ENCODE measurements at regions not wholly inside any gene's neighbourhood (a gene's known extent, or its start where the extent isn't known, plus 50 kb on each side); places are given as distances from the start of the nearest gene placed in this dataset.

GRCh38 chr7:9891056-9891455 lies 1082.6 kb upstream of the PHF14 start:
- Histone ChIP-seq H3K27ac (no peak overlapping the region), H3K9me3 (ENCODE audit: low read depth) (no peaks in the 10 kb centered on the region), H2AFZ (replicated peaks) (no peak overlapping the region), H3K36me3 (no peaks in the 10 kb centered on the region), H3F3A (ENCODE audit: low read depth) (no peaks in the 10 kb centered on the region), H3K4me2 (no peak overlapping the region), H3K27me3 (no peaks in the 10 kb centered on the region), H3K79me2 (ENCODE audit: low read depth) (no peaks in the 10 kb centered on the region), H3K9ac (no peak overlapping the region), H4K20me1 (ENCODE audit: low read depth) (no peaks in the 10 kb centered on the region), H3K4me1 (no peaks in the 10 kb centered on the region), H3K4me3 (no peak overlapping the region)
- peaks cover 6% of the 10 kb centered on the region for H3K9me3 Mint-ChIP-seq
- H3K4me3 Mint-ChIP-seq, result no peak overlapping the region
- TF ChIP-seq EZH2phosphoT487 (IDR thresholded peaks at IDR 0.05) (no peak), EZH2 (IDR thresholded peaks at IDR 0.05) (no peak), CTCF (IDR thresholded peaks at IDR 0.05) (no peak)
- no peaks in the 10 kb centered on the region for H3K4me1 Mint-ChIP-seq
- no peak for DNase-seq (ENCODE audit: low spot score)
- no peak overlapping the region for H3K27ac Mint-ChIP-seq
- no peaks in the 10 kb centered on the region for H3K36me3 Mint-ChIP-seq
- no peaks in the 10 kb centered on the region for H3K27me3 Mint-ChIP-seq (ENCODE audit: insufficient read depth, low read depth)

- Mint-ChIP-seq H3K4me1 (no peaks in the 10 kb centered on the region), H3K27ac (no peak overlapping the region), H3K9me3 (peaks cover 15% of the 10 kb centered on the region), H3K4me3 (no peak overlapping the region), H3K27me3 (ENCODE audit: insufficient read depth, low read depth) (peaks cover 2% of the 10 kb centered on the region), H3K36me3 (no peaks in the 10 kb centered on the region)
- H3K4me2 ChIP-seq, result no peak overlapping the region
- H3K27ac ChIP-seq, result no peak overlapping the region
- H4K20me1 ChIP-seq (ENCODE audit: low read depth), result no peaks in the 10 kb centered on the region
- no peak overlapping the region for H2AFZ ChIP-seq (replicated peaks)
- H3K9ac ChIP-seq, result no peak overlapping the region
- no peaks in the 10 kb centered on the region for H3K79me2 ChIP-seq (ENCODE audit: low read depth)
- H3K9me3 ChIP-seq (ENCODE audit: low read depth), result peaks cover 12% of the 10 kb centered on the region
- H3K36me3 ChIP-seq, result no peaks in the 10 kb centered on the region
- DNase-seq (ENCODE audit: low spot score), result no peak
- no peaks in the 10 kb centered on the region for H3K4me1 ChIP-seq
- H3F3A ChIP-seq (ENCODE audit: low read depth), result no peaks in the 10 kb centered on the region
- no peak for TF ChIP-seq EZH2 (IDR thresholded peaks at IDR 0.05)
- TF ChIP-seq EZH2phosphoT487 (IDR thresholded peaks at IDR 0.05), result no peak
- TF ChIP-seq CTCF (IDR thresholded peaks at IDR 0.05), result no peak
- no peaks in the 10 kb centered on the region for H3K27me3 ChIP-seq
- no peak overlapping the region for H3K4me3 ChIP-seq
Measured at GRCh38 chr7:9900339-9900738, 1073.3 kb upstream of the PHF14 start.

- DNase-seq (ENCODE audit: low spot score), result no peak
- H3K27me3 Mint-ChIP-seq (ENCODE audit: insufficient read depth, low read depth), result no peaks in the 10 kb centered on the region
- no peaks in the 10 kb centered on the region for H3K9me3 Mint-ChIP-seq
- no peaks in the 10 kb centered on the region for H3K36me3 ChIP-seq
- no peak overlapping the region for H3K27ac Mint-ChIP-seq
- H4K20me1 ChIP-seq (ENCODE audit: low read depth), result no peaks in the 10 kb centered on the region
- no peak overlapping the region for H2AFZ ChIP-seq (replicated peaks)
- H3K9me3 ChIP-seq (ENCODE audit: low read depth), result no peaks in the 10 kb centered on the region
- H3K4me2 ChIP-seq, result no peak overlapping the region
- no peaks in the 10 kb centered on the region for H3K36me3 Mint-ChIP-seq
- H3K4me3 ChIP-seq, result no peak overlapping the region
- H3K4me1 ChIP-seq, result no peaks in the 10 kb centered on the region
- no peak overlapping the region for H3K9ac ChIP-seq
- no peak overlapping the region for H3K4me3 Mint-ChIP-seq
- H3K4me1 Mint-ChIP-seq, result peaks cover 4% of the 10 kb centered on the region
- no peak for TF ChIP-seq CTCF (IDR thresholded peaks at IDR 0.05)
- TF ChIP-seq EZH2 (IDR thresholded peaks at IDR 0.05), result no peak
- no peak for TF ChIP-seq EZH2phosphoT487 (IDR thresholded peaks at IDR 0.05)
- H3K27ac ChIP-seq, result no peak overlapping the region
- H3F3A ChIP-seq (ENCODE audit: low read depth), result no peaks in the 10 kb centered on the region
- H3K79me2 ChIP-seq (ENCODE audit: low read depth), result no peaks in the 10 kb centered on the region
- H3K27me3 ChIP-seq, result no peaks in the 10 kb centered on the region
Measured at GRCh38 chr7:9921326-9921725, 1052.3 kb upstream of the PHF14 start.
